ENCODE measurements at regions not wholly inside any gene's neighbourhood (a gene's known extent, or its start where the extent isn't known, plus 50 kb on each side); places are given as distances from the start of the nearest gene placed in this dataset.

DNA sequence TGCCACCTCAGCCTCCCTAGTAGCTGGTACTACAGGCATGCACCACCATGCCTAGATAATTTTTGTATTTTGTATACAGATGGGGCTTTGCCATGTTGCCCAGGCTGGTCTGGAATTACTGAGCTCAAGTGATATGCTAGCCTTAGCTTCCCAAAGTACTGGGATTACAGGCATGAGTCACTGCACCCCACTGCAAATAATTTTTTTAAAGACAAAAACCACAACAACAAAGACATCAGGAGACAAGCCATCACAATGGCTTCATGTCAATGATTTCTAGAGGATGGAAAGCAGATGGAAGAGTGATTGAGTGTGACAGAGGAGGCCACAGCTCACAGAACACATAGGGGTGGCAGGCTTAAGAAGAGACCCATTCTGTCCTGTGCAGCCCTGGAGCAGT is 97.9 kb upstream of the PCSK1 start:
- TF ChIP-seq YY1 (IDR thresholded peaks at IDR 0.05; ENCODE audit: insufficient read depth, insufficient read length) = no peak
- TF ChIP-seq ZNF274 (IDR thresholded peaks at IDR 0.05; ENCODE audit: low read depth, low read length) = no peak
- no peak for TF ChIP-seq SUZ12 (IDR thresholded peaks at IDR 0.05; ENCODE audit: extremely low read depth, insufficient read depth, insufficient read length)
